ENCODE measurements at regions not wholly inside any gene's neighbourhood (a gene's known extent, or its start where the extent isn't known, plus 50 kb on each side); places are given as distances from the start of the nearest gene placed in this dataset.

DNA sequence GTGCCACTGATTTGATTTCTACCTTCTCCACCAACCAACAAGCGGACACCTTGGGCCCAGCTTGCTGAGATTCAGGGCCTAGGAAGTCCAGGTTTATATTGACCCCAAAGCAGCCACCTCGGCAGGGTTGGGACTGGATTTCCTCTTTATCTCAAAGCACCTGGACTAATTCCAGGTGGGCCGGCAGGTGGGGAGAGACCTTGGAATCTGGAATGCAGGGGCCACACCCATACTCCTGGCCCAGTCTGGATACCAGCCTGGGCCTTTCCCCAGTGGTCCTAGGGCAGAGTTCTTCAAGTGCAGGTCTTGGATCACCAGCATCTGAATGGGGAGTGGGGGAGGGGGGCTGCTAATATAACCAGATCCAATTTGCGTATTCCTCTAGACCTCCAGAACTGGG lies 93.1 kb downstream of the PCDH1 start:
- no peak for TF ChIP-seq CBX3 (IDR thresholded peaks at IDR 0.05; ENCODE audit: low read depth)
- TF ChIP-seq, protein P1, sequence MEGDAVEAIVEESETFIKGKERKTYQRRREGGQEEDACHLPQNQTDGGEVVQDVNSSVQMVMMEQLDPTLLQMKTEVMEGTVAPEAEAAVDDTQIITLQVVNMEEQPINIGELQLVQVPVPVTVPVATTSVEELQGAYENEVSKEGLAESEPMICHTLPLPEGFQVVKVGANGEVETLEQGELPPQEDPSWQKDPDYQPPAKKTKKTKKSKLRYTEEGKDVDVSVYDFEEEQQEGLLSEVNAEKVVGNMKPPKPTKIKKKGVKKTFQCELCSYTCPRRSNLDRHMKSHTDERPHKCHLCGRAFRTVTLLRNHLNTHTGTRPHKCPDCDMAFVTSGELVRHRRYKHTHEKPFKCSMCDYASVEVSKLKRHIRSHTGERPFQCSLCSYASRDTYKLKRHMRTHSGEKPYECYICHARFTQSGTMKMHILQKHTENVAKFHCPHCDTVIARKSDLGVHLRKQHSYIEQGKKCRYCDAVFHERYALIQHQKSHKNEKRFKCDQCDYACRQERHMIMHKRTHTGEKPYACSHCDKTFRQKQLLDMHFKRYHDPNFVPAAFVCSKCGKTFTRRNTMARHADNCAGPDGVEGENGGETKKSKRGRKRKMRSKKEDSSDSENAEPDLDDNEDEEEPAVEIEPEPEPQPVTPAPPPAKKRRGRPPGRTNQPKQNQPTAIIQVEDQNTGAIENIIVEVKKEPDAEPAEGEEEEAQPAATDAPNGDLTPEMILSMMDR (IDR thresholded peaks at IDR 0.05 in 2 of 3, conservative IDR thresholded peaks at IDR 0.05 in 1 of 3; ENCODE audit: borderline replicate concordance in 1 of 3, insufficient read depth in 1 of 3, low read depth in 2 of 3, low read length in 2 of 3) = no peak
- TF ChIP-seq POLR2A (IDR thresholded peaks at IDR 0.05; ENCODE audit: borderline replicate concordance, extremely low read depth, insufficient read depth, insufficient read length) = no peak
- no peak for TF ChIP-seq TCF7L2 (IDR thresholded peaks at IDR 0.05; ENCODE audit: borderline replicate concordance, extremely low read depth, insufficient read depth, insufficient read length)
- no peak for TF ChIP-seq YY1 (IDR thresholded peaks at IDR 0.05; ENCODE audit: extremely low read depth, insufficient replicate concordance, low read depth, low read length)
- no peak for TF ChIP-seq POLR2AphosphoS5 (IDR thresholded peaks at IDR 0.05; ENCODE audit: low read depth, low read length)
- no peak for TF ChIP-seq EZH2 (IDR thresholded peaks at IDR 0.05)
- no peak for TF ChIP-seq EZH2phosphoT487 (IDR thresholded peaks at IDR 0.05; ENCODE audit: borderline replicate concordance)
- TF ChIP-seq EGR1 (IDR thresholded peaks at IDR 0.05; ENCODE audit: low read depth) = no peak
- TF ChIP-seq, protein P2, sequence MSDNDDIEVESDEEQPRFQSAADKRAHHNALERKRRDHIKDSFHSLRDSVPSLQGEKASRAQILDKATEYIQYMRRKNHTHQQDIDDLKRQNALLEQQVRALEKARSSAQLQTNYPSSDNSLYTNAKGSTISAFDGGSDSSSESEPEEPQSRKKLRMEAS (IDR thresholded peaks at IDR 0.05) = no peak
- TF ChIP-seq RAD21 (IDR thresholded peaks at IDR 0.05; ENCODE audit: low read depth) = no peak
- TF ChIP-seq CEBPB (IDR thresholded peaks at IDR 0.05; ENCODE audit: low read depth) = no peak

Measured in HCT116 (cell line).